Heart left ventricle (tissue), 16 donors: ENCODE measurements at regions not wholly inside any gene's neighbourhood (a gene's known extent, or its start where the extent isn't known, plus 50 kb on each side); places are given as distances from the start of the nearest gene placed in this dataset.

Experiments
- ATAC-seq, 4 donors: fragments of 200-7000 bp; cut with Tn5 transposase; one replicate each; pipeline ENCODE4 v1.9.1; 2020 to 2022; ENCODE audit warnings: moderate library complexity in 4 of 4, mild to moderate bottlenecking in 3 of 4, moderate number of reproducible peaks in 1 of 4
- DNase-seq, 5 donors: peaks; one replicate each; pipeline ENCODE4 v3.0.0-alpha.2; 2020
- H3K27ac ChIP-seq, 12 donors: fragments of 200-600 bp; sonication (generic) in 4 of 12; one replicate each; pipeline versions ENCODE4 v1.5.0 to v1.8.0; 2016 to 2022; ENCODE audit warnings: mild to moderate bottlenecking in 2 of 12
- H3K27me3 ChIP-seq, 9 donors: fragments of 200-600 bp; sonication (generic) in 2 of 9; one replicate each; pipeline versions ENCODE4 v1.5.1 to v1.8.0; 2016 to 2022; ENCODE audit warnings: mild to moderate bottlenecking in 3 of 9
- H3K36me3 ChIP-seq, 9 donors: fragments of 200-600 bp; sonication (generic) in 2 of 9; one replicate each; pipeline versions ENCODE4 v1.5.0 to v1.8.0; 2018 to 2022; ENCODE audit warnings: mild to moderate bottlenecking in 2 of 9
- H3K4me1 ChIP-seq, 12 donors: fragments of 200-600 bp; sonication (generic) in 4 of 12; one replicate each; pipeline versions ENCODE4 v1.5.0 to v1.8.0; 2016 to 2022; ENCODE audit warnings: mild to moderate bottlenecking in 3 of 12
- H3K4me3 ChIP-seq, 12 donors: fragments of 200-600 bp; sonication (generic) in 4 of 12; one replicate each; pipeline versions ENCODE4 v1.5.0 to v1.8.0; 2017 to 2022; ENCODE audit warnings: mild to moderate bottlenecking in 9 of 12, moderate library complexity in 4 of 12
- H3K9me3 ChIP-seq, 12 donors: fragments of 200-600 bp; sonication (generic) in 4 of 12; one replicate each; pipeline versions ENCODE4 v1.5.0 to v1.8.0; 2016 to 2022; ENCODE audit warnings: mild to moderate bottlenecking in 1 of 12
- POLR2A ChIP-seq, 2 donors: fragments of 450-650 bp; IDR thresholded peaks; one replicate each; pipeline ENCODE4 v1.6.1; 2017; ENCODE audit warnings: antibody characterized with exemption in 2 of 2, mild to moderate bottlenecking in 2 of 2, moderate library complexity in 2 of 2
- WGBS, 4 donors: extraction: QIAGEN DNeasy Blood & Tissue Kit in 2 of 4; methylation state at CpG; one replicate each; pipeline versions ENCODE4 v1.1.5 to v1.1.7; 2013 to 2018; 5-methylcytosine and 5-hydroxymethylcytosine counted together
- intact Hi-C, 10 donors: fragments of 100-400 bp; cut with DNase I; formaldehyde crosslinking; loops; one replicate each; pipeline versions ENCODE4 v1.11.1 to v1.14.2; 2022
- TF ChIP-seq, protein P1 (sequence below), 12 donors: fragments of 200-600 bp; sonication (generic) in 4 of 12; IDR thresholded peaks; one replicate each; pipeline versions ENCODE4 v1.5.0 to v1.8.0; 2018 to 2022; ENCODE audit warnings: antibody characterized with exemption in 12 of 12, mild to moderate bottlenecking in 5 of 12
- donor health status: ischemic (EF 13 %, LVEDD 7.1; RV severe dilation, severe dysfunction).
- donor health status: healthy with polysubstance abuse.
- donor health status: DM: no; HTN: yes; CAD: no.
- donor health status: DM: no; HTN: no; CAD: no.
- donor health status: ischemic (EF 25% LVEDD 6.9; RV normal size, moderate dysfunction).
- donor health status: ischemic (EF 25% LVEDD 5.7; RV mildly dilated, moderate dysfunction).
- donor health status: healthy.
- donor health status: DM: yes; HTN: yes; CAD: no.
- donor health status: ischemic (EF 35%, LVEDD 5.7; RV mildly dilated, moderate dysfunction).
- donor health status: nonischemic (EF 11% LVEDD 7.7; RV severe dilation, severe dysfunction).
- donor health status: DM: yes; HTN: yes; CAD: no.
- donor health status: PGD.
- donor health status: ischemic (EF 29% LVEDD 5.4; RV normal size, mild dysfunction).
- donor health status: nonischemic (EF 23%, LVEDD 6.1; RV moderate dilation, normal function).

DNA sequence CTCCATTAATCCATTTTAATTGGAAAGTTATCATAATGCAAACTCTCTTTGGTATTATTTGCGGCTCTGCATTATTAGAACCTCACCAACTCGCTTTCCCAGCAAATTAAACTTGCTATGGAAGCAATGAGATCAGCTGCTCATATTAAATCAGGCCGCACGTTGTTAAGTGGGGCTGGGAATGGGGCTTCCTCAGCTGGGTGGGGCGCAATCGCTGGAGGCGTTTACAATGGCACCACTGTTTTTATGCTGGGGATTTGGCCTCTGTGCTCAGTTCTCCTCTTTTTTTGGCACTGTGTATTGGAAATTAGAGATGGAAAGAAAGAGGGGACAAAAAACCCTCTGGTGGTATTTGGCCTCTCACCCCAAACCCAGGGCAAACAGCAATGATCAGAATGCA, 72.2 kb downstream of the RPLP1 start:
- WGBS, 4 donors: 73 to 84% (median 79%) methylated on average over 7 of the region's 7 CpGs
- ATAC-seq: peak in 1 of 4 donors; percentile 62
- H3K36me3 ChIP-seq: no peaks in the 10 kb centered on the region
- intact Hi-C loops: loop anchor here in 3 of 10 donors (5.0 kb wide), 1 partner anchor 962 kb away; no protein-coding TSS in a partner anchor
- H3K4me1 ChIP-seq: no peaks in the 10 kb centered on the region
- H3K27me3 ChIP-seq: peaks cover 0 to 5% (median 0%) of the 10 kb centered on the region in 9 donors
- H3K27ac ChIP-seq: no peak overlapping the region
- no peak overlapping the region for H3K4me3 ChIP-seq
- TF ChIP-seq, protein P1, sequence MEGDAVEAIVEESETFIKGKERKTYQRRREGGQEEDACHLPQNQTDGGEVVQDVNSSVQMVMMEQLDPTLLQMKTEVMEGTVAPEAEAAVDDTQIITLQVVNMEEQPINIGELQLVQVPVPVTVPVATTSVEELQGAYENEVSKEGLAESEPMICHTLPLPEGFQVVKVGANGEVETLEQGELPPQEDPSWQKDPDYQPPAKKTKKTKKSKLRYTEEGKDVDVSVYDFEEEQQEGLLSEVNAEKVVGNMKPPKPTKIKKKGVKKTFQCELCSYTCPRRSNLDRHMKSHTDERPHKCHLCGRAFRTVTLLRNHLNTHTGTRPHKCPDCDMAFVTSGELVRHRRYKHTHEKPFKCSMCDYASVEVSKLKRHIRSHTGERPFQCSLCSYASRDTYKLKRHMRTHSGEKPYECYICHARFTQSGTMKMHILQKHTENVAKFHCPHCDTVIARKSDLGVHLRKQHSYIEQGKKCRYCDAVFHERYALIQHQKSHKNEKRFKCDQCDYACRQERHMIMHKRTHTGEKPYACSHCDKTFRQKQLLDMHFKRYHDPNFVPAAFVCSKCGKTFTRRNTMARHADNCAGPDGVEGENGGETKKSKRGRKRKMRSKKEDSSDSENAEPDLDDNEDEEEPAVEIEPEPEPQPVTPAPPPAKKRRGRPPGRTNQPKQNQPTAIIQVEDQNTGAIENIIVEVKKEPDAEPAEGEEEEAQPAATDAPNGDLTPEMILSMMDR (IDR thresholded peaks at IDR 0.05): no peak
- TF ChIP-seq POLR2A (IDR thresholded peaks at IDR 0.05): no peak
- H3K9me3 ChIP-seq: no peaks in the 10 kb centered on the region
- DNase-seq: peak in 1 of 5 donors; percentile 34

DNA sequence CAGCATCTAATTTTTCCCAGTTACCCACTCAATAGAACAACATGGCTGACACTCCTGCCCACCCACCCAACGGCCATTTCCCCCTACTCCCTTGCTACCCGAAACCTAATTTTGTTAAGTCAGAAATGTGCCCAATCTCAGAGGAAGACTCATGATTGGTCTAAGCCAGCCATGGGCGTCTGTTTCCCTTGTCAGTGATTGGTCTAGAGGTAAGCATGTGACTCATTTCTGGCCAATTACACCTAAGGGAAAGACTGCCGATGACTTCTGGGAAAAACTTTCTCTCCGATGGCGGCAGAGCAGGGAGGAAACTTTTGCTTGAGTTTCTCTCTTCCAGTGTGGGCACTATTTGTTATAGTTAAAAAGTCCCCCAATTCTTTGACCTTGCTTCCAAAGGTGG, 72.9 kb downstream of the RPLP1 start:
- Histone ChIP-seq H3K27ac (no peak overlapping the region), H3K9me3 (no peaks in the 10 kb centered on the region), H3K36me3 (no peaks in the 10 kb centered on the region), H3K4me3 (no peak overlapping the region), H3K27me3 (peaks cover 0 to 5% (median 0%) of the 10 kb centered on the region in 9 donors), H3K4me1 (no peaks in the 10 kb centered on the region)
- DNase-seq (no peak), ATAC-seq (no peak)
- WGBS, 4 donors: 91 to 98% (median 95%) methylated on average over 6 of the region's 6 CpGs
- TF ChIP-seq, protein P1 (IDR thresholded peaks at IDR 0.05): no peak
- no peak for TF ChIP-seq POLR2A (IDR thresholded peaks at IDR 0.05)
- intact Hi-C loops: no loop called here

DNA sequence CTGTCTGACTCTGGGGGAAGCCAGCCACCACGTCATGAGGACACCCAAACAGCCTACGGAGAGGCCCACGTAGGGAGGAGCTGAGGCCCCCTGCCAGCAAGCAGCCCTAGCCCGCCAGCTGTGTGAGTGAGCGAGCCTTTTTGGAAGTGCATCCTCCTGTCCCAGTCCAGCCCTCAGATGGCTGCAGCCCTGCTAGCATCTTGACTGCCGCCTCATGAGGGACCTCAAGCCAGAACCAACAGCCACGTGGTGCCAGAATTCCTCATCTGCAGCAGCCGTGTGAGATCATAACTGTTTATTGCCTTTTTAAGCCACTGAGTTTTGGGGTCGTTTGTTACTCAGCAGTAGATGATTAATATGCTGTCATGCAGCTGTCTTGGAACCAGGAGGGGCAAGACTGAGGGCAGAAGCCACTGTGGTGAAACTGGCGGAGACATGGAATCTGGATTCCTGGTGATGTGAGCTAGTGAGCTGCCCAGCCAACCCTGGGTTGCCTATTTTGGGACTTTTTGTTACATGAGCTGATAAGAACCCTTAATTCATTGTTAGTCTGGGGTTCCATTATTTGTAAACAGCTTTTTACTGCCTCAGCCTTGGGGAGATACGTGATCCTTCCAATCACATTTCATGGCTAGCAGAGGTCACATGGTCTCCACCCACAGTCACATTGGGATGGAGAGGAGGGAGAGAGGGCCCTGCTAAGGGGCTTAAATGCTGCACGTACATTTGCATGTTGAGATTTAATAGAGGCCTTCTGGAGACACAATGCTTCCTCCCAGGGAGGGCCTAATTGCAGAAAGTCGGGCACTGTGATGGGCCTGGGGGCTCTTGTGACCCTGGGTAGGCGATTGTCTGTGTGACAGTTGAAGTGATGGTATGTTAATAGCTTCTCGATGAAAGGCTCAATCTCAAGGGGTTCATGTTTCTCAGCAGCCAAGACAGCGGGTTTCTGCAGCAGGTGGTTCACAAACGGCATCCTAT, 73.8 kb downstream of the RPLP1 start:
- H3K36me3 ChIP-seq: no peaks in the 10 kb centered on the region
- H3K27me3 ChIP-seq: peaks cover 0 to 6% (median 0%) of the 10 kb centered on the region in 9 donors
- peak in 2 of 5 donors; percentile 44 to 54 for DNase-seq
- intact Hi-C loops: no loop called here
- no peak overlapping the region for H3K4me3 ChIP-seq
- H3K27ac ChIP-seq: no peak overlapping the region
- no peaks in the 10 kb centered on the region for H3K9me3 ChIP-seq
- no peak for TF ChIP-seq POLR2A (IDR thresholded peaks at IDR 0.05)
- TF ChIP-seq, protein P1 (IDR thresholded peaks at IDR 0.05): no peak
- H3K4me1 ChIP-seq: peaks cover 0 to 4% (median 0%) of the 10 kb centered on the region in 12 donors
- ATAC-seq: peak in 3 of 4 donors; percentile 25 to 56 (median 34)
- WGBS, 4 donors: 71 to 81% (median 75%) methylated on average over 15 to 17 of the region's 17 CpGs

DNA sequence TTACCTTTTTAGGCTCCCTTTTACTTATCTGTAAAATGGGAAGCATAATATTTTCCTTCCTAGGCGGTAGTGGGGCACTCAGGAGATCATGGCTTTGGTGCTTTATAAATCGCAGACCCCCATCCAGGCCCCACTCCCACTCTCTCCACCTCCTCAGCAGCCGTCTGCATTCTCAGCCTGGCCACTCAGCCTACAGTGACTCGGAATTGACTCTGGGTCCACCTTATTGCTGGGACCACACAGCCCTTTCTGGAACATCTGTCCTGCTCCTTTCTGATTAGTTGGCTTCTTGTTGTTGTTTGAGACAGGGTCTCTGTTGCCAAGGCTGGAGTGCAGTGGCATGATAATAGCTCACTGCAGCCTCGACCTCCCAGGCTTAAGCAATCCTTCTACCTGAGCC, 76.5 kb downstream of the RPLP1 start:
- H3K36me3 ChIP-seq: no peaks in the 10 kb centered on the region
- TF ChIP-seq, protein P1 (IDR thresholded peaks at IDR 0.05): no peak
- TF ChIP-seq POLR2A (IDR thresholded peaks at IDR 0.05): no peak
- WGBS, 4 donors: 80 to 89% (median 81%) methylated on average over 5 of the region's 5 CpGs

More for the DNA sequence above, 76.5 kb downstream of the RPLP1 start:
- Histone ChIP-seq H3K4me1 (peaks cover 0 to 15% (median 0%) of the 10 kb centered on the region in 12 donors), H3K4me3 (no peak overlapping the region), H3K27ac (no peak overlapping the region), H3K9me3 (no peaks in the 10 kb centered on the region), H3K27me3 (peaks cover 0 to 6% (median 0%) of the 10 kb centered on the region in 9 donors)
- intact Hi-C loops: no loop called here
- DNase-seq: no peak
- ATAC-seq: no peak
